ENCODE measurements at regions not wholly inside any gene's neighbourhood (a gene's known extent, or its start where the extent isn't known, plus 50 kb on each side); places are given as distances from the start of the nearest gene placed in this dataset.

DNA sequence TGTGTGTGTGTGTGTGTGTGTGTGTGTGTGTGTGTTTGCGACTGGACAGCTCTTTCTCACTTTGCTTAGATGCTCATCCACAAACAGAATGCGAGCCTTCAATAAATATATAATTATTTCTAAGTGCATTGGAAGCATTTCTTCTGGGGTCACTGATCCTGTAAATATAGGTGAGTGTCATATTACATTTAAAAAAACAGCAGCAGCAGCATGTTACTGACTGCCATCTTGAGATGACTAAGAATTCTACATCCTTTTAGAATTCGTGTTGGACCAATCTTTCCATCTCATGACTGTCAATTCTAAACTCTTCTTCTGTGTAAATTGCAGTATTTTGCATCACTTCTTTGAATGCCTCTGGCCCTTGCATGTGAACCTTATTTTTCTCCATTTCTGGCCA is 238.0 kb upstream of the DDI1 start:
- H2AFZ ChIP-seq (ENCODE audit: insufficient read depth, low read depth, low read length, poor library complexity, severe bottlenecking): no peak overlapping the region
- no peak for DNase-seq
- no peaks in the 10 kb centered on the region for H3K4me1 Mint-ChIP-seq
- no peaks in the 10 kb centered on the region for H3K36me3 ChIP-seq (replicated peaks in 1 of 2; ENCODE audit: control insufficient read depth in 1 of 2, insufficient read depth in 2 of 2, low read length in 2 of 2)
- no peak overlapping the region for H3K9ac ChIP-seq (ENCODE audit: insufficient read depth, low read length, poor library complexity, severe bottlenecking)
- H3K27ac Mint-ChIP-seq: no peak overlapping the region
- no peak overlapping the region for H3K4me2 ChIP-seq (replicated peaks; ENCODE audit: extremely low read depth, low read length, poor library complexity, severe bottlenecking)
- H3K4me3 ChIP-seq (replicated peaks in 1 of 3; ENCODE audit: low read depth in 2 of 3, low read length in 3 of 3): no peak overlapping the region
- no peak overlapping the region for H3K4me3 Mint-ChIP-seq
- no peaks in the 10 kb centered on the region for H4K20me1 ChIP-seq (ENCODE audit: insufficient read depth, low read length)
- WGBS (ENCODE audit: insufficient coverage): 71% methylated on average over 1 of the region's 3 CpGs
- H3K9me3 ChIP-seq (replicated peaks in 1 of 2; ENCODE audit: control insufficient read depth in 1 of 2, insufficient read depth in 1 of 2, low read length in 2 of 2): no peaks in the 10 kb centered on the region
- no peaks in the 10 kb centered on the region for H3K4me1 ChIP-seq (ENCODE audit: control insufficient read depth in 1 of 2, insufficient read depth in 2 of 2, low read length in 2 of 2)
- no peaks in the 10 kb centered on the region for H3K27me3 ChIP-seq (ENCODE audit: control insufficient read depth in 2 of 2, insufficient read depth in 2 of 2, low read length in 2 of 2)
- no peak overlapping the region for H3K27ac ChIP-seq (ENCODE audit: low read depth in 1 of 2, low read length in 2 of 2)
- H3K79me2 ChIP-seq (ENCODE audit: insufficient read depth, low read length): no peaks in the 10 kb centered on the region
- H3K36me3 Mint-ChIP-seq: no peaks in the 10 kb centered on the region
- no peak for TF ChIP-seq CTCF (IDR thresholded peaks at IDR 0.05)
- peaks cover 0 to 4% (median 0%) of the 10 kb centered on the region in 3 donors for H3K27me3 Mint-ChIP-seq (ENCODE audit: low read depth in 3 of 3)
- peaks cover 0 to 4% (median 0%) of the 10 kb centered on the region in 7 donors for H3K9me3 Mint-ChIP-seq
- intact Hi-C loops (cut with micrococcal nuclease): no loop called here

- no peak overlapping the region for H3K27ac ChIP-seq (ENCODE audit: low read depth in 1 of 2, low read length in 2 of 2)
- peak overlapping the region in 1 of 7 donors; percentile 23 for H3K27ac Mint-ChIP-seq
- DNase-seq: no peak
- no peaks in the 10 kb centered on the region for H3K4me1 ChIP-seq (ENCODE audit: control insufficient read depth in 1 of 2, insufficient read depth in 2 of 2, low read length in 2 of 2)
- no peak overlapping the region for H3K9ac ChIP-seq (ENCODE audit: insufficient read depth, low read length, poor library complexity, severe bottlenecking)
- H3K9me3 Mint-ChIP-seq: peaks cover 0 to 2% (median 0%) of the 10 kb centered on the region in 7 donors
- TF ChIP-seq CTCF (IDR thresholded peaks at IDR 0.05): no peak
- H3K4me3 Mint-ChIP-seq: no peak overlapping the region
- WGBS (ENCODE audit: insufficient coverage): 89% methylated on average over 4 of the region's 9 CpGs
- intact Hi-C loops (cut with micrococcal nuclease): no loop called here
- H3K4me3 ChIP-seq (replicated peaks in 1 of 3; ENCODE audit: low read depth in 2 of 3, low read length in 3 of 3): no peak overlapping the region
- H2AFZ ChIP-seq (ENCODE audit: insufficient read depth, low read depth, low read length, poor library complexity, severe bottlenecking): no peak overlapping the region
- H3K4me1 Mint-ChIP-seq: no peaks in the 10 kb centered on the region
- H3K79me2 ChIP-seq (ENCODE audit: insufficient read depth, low read length): no peaks in the 10 kb centered on the region
- H3K36me3 ChIP-seq (replicated peaks in 1 of 2; ENCODE audit: control insufficient read depth in 1 of 2, insufficient read depth in 2 of 2, low read length in 2 of 2): no peaks in the 10 kb centered on the region
- no peaks in the 10 kb centered on the region for H3K36me3 Mint-ChIP-seq
- peaks cover 0 to 7% (median 0%) of the 10 kb centered on the region in 3 donors for H3K27me3 Mint-ChIP-seq (ENCODE audit: low read depth in 3 of 3)
- H3K4me2 ChIP-seq (replicated peaks; ENCODE audit: extremely low read depth, low read length, poor library complexity, severe bottlenecking): no peak overlapping the region
- H4K20me1 ChIP-seq (ENCODE audit: insufficient read depth, low read length): no peaks in the 10 kb centered on the region
- H3K27me3 ChIP-seq (ENCODE audit: control insufficient read depth in 2 of 2, insufficient read depth in 2 of 2, low read length in 2 of 2): no peaks in the 10 kb centered on the region
- no peaks in the 10 kb centered on the region for H3K9me3 ChIP-seq (replicated peaks in 1 of 2; ENCODE audit: control insufficient read depth in 1 of 2, insufficient read depth in 1 of 2, low read length in 2 of 2)
Measured at GRCh38 chr11:103800406-103801114, 235.9 kb upstream of the DDI1 start.
